HG03025 (cell line): ENCODE measurements at regions not wholly inside any gene's neighbourhood (a gene's known extent, or its start where the extent isn't known, plus 50 kb on each side); places are given as distances from the start of the nearest gene placed in this dataset.
"Not testable (repeated sequence)": the region's sequence is repeated elsewhere in the genome, so short reads cannot be mapped to it uniquely, and the experiment has no call there.

Source experiments
- ATAC-seq: cut with Tn5 transposase; IDR thresholded peaks from one replicate; pipeline ENCODE4 v1.9.1; 2021; ENCODE audit warnings: mild to moderate bottlenecking, moderate library complexity; ENCODE audit not compliant: unreplicated experiment, low FRiP score

- ATAC-seq, result no peak
Observed at GRCh38 chr11:116356451-116356850, 416.3 kb downstream of the BUD13 start.

- ATAC-seq, result no peak
Observed at GRCh38 chr11:116355104-116355503, 417.7 kb downstream of the BUD13 start.

GRCh38 chr11:116353589-116353988 is 419.2 kb downstream of the BUD13 start:
- ATAC-seq, result no peak

GRCh38 chr11:116352881-116353280 is 419.9 kb downstream of the BUD13 start:
- ATAC-seq, result no peak

- ATAC-seq, result no peak
Observed at GRCh38 chr11:116348226-116348625, 424.6 kb downstream of the BUD13 start.

- ATAC-seq, result no peak
Observed at GRCh38 chr11:116345575-116345974, 427.2 kb downstream of the BUD13 start.

GRCh38 chr11:116344601-116345000 is 428.2 kb downstream of the BUD13 start:
- ATAC-seq, result no peak

- ATAC-seq, result no peak
Observed at GRCh38 chr11:116343270-116343669, 429.5 kb downstream of the BUD13 start.

- no peak for ATAC-seq
Observed at GRCh38 chr11:116342148-116342547, 430.6 kb downstream of the BUD13 start.

- ATAC-seq, result no peak
Observed at GRCh38 chr11:116339306-116340098, 433.3 kb downstream of the BUD13 start.

GRCh38 chr11:116338500-116338899 is 434.3 kb downstream of the BUD13 start:
- ATAC-seq, result not testable (repeated sequence)

- no peak for ATAC-seq
Observed at GRCh38 chr11:116336540-116336939, 436.2 kb downstream of the BUD13 start.

- ATAC-seq, result no peak
Observed at GRCh38 chr11:116335891-116336290, 436.9 kb downstream of the BUD13 start.

- ATAC-seq, result no peak
Observed at GRCh38 chr11:116335078-116335477, 437.7 kb downstream of the BUD13 start.

GRCh38 chr11:116334596-116334995 is 438.2 kb downstream of the BUD13 start:
- ATAC-seq, result no peak

GRCh38 chr11:116333001-116333535 is 439.7 kb downstream of the BUD13 start:
- ATAC-seq, result no peak

GRCh38 chr11:116332391-116332790 is 440.4 kb downstream of the BUD13 start:
- no peak for ATAC-seq

- ATAC-seq, result no peak
Observed at GRCh38 chr11:116331381-116331780, 441.4 kb downstream of the BUD13 start.

- ATAC-seq, result no peak
Observed at GRCh38 chr11:116330439-116331185, 442.2 kb downstream of the BUD13 start.

- no peak for ATAC-seq
Observed at GRCh38 chr11:116329354-116330090, 443.3 kb downstream of the BUD13 start.

GRCh38 chr11:116328851-116329250 is 443.9 kb downstream of the BUD13 start:
- ATAC-seq, result no peak
